ENCODE measurements at regions not wholly inside any gene's neighbourhood (a gene's known extent, or its start where the extent isn't known, plus 50 kb on each side); places are given as distances from the start of the nearest gene placed in this dataset.

- H3K4me3 ChIP-seq, result no peak overlapping the region
- no peak overlapping the region for H3K27ac ChIP-seq
- TF ChIP-seq CTCF (IDR thresholded peaks at IDR 0.05), result no peak
- DNase-seq (ENCODE audit: low spot score), result no peak
Observed at GRCh38 chr3:35549690-35550089, 89.6 kb upstream of the ARPP21 start.

- no peak overlapping the region for H3K4me3 ChIP-seq
- H3K27ac ChIP-seq, result no peak overlapping the region
- no peak for DNase-seq (ENCODE audit: low spot score)
- no peak for TF ChIP-seq CTCF (IDR thresholded peaks at IDR 0.05)
Observed at GRCh38 chr3:35562141-35562540, 77.2 kb upstream of the ARPP21 start.

GRCh38 chr3:35565048-35565447 lies 74.3 kb upstream of the ARPP21 start:
- no peak for TF ChIP-seq CTCF (IDR thresholded peaks at IDR 0.05)
- DNase-seq (ENCODE audit: low spot score), result no peak
- H3K27ac ChIP-seq, result no peak overlapping the region
- no peak overlapping the region for H3K4me3 ChIP-seq
